H1 (cell line): ENCODE measurements at regions not wholly inside any gene's neighbourhood (a gene's known extent, or its start where the extent isn't known, plus 50 kb on each side); places are given as distances from the start of the nearest gene placed in this dataset.

Source experiments
- BCL11A ChIP-seq, 2 experiments: IDR thresholded peaks; one replicate each; pipeline ENCODE4 v1.6.1; 2011; ENCODE audit warnings: low read depth in 2 of 2, low read length in 2 of 2, mild to moderate bottlenecking in 2 of 2
- EP300 ChIP-seq, 2 experiments: IDR thresholded peaks; 1 replicate in 1 of 2; 2 replicates in 1 of 2; pipeline ENCODE4 v1.6.1; 2011 to 2012; ENCODE audit warnings: low read depth in 2 of 2, low read length in 2 of 2, mild to moderate bottlenecking in 2 of 2, borderline replicate concordance in 1 of 2, inconsistent platforms in 1 of 2, moderate library complexity in 1 of 2
- SIN3A ChIP-seq, 2 experiments: IDR thresholded peaks in 1 of 2; conservative IDR thresholded peaks in 1 of 2; 2 replicates each; pipeline ENCODE4 v1.6.1; 2011 to 2012; ENCODE audit warnings: low read length in 2 of 2, improper control_type of control experiment in 1 of 2, low read depth in 1 of 2, mild to moderate bottlenecking in 1 of 2
- TF ChIP-seq, protein P1 (sequence below), 3 experiments: IDR thresholded peaks; 1 replicate in 2 of 3; 2 replicates in 1 of 3; pipeline versions ENCODE4 v1.5.1 to v1.6.1; 2011; ENCODE audit warnings: low read length in 3 of 3, mild to moderate bottlenecking in 3 of 3, inconsistent platforms in 2 of 3, low read depth in 1 of 3, moderate library complexity in 1 of 3; ENCODE audit not compliant: insufficient read depth in 1 of 3; ENCODE audit errors: control extremely low read depth in 1 of 3

DNA sequence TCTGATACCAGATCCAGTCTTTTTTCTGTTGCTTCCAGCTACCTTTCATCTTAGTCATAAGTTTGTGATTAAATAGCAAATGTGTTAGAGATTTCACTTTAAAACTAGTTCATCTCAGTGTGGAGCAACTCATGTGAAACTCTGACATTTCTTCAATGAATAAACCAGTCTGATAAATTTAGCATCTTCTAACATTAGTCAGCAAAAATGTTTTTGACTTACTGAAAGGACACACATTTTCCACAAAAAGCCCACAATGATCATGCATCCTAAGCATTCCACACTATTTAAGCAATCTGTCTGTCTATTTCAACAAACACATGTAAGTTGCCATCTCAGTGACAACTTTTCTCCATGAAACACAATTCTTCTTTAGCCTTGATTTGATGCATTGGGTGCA is 222.2 kb upstream of the SLC35B3 start:
- TF ChIP-seq, protein P1, sequence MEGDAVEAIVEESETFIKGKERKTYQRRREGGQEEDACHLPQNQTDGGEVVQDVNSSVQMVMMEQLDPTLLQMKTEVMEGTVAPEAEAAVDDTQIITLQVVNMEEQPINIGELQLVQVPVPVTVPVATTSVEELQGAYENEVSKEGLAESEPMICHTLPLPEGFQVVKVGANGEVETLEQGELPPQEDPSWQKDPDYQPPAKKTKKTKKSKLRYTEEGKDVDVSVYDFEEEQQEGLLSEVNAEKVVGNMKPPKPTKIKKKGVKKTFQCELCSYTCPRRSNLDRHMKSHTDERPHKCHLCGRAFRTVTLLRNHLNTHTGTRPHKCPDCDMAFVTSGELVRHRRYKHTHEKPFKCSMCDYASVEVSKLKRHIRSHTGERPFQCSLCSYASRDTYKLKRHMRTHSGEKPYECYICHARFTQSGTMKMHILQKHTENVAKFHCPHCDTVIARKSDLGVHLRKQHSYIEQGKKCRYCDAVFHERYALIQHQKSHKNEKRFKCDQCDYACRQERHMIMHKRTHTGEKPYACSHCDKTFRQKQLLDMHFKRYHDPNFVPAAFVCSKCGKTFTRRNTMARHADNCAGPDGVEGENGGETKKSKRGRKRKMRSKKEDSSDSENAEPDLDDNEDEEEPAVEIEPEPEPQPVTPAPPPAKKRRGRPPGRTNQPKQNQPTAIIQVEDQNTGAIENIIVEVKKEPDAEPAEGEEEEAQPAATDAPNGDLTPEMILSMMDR (IDR thresholded peaks at IDR 0.05; ENCODE audit: control extremely low read depth in 1 of 3, insufficient read depth in 1 of 3, low read depth in 1 of 3, low read length in 3 of 3) = no peak
- TF ChIP-seq BCL11A (IDR thresholded peaks at IDR 0.05; ENCODE audit: low read depth in 2 of 2, low read length in 2 of 2) (no peak), SIN3A (conservative IDR thresholded peaks at IDR 0.05 in 1 of 2, IDR thresholded peaks at IDR 0.05 in 1 of 2; ENCODE audit: low read depth in 1 of 2, low read length in 2 of 2) (no peak), EP300 (IDR thresholded peaks at IDR 0.05; ENCODE audit: borderline replicate concordance in 1 of 2, low read depth in 2 of 2, low read length in 2 of 2) (no peak)
